ENCODE measurements at regions not wholly inside any gene's neighbourhood (a gene's known extent, or its start where the extent isn't known, plus 50 kb on each side); places are given as distances from the start of the nearest gene placed in this dataset.

DNA sequence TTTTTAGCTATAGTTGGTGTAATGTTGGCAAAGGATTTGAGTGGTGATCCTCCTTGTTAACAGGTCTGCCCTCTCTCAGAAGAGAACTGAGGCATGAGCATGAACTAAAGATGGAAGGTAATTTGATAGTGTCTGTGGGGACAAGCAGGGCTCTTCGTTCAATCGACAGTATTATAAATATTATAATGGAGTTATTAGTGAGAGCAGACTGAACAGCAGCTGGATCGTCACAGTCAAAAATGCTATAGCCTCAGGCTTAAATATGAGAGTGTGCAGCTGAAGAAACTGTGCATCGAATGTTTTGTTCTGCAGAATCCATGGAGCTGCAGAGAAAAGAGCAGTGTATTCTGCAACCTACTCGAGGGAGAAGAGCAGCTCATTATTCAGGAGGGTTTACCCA, 757.3 kb downstream of the DNAH5 start:
- TF ChIP-seq POLR2A (IDR thresholded peaks at IDR 0.05), result no peak
- TF ChIP-seq CTCF (IDR thresholded peaks at IDR 0.05), result no peak
- 65 to 73% methylated on average over 5 of the region's 5 CpGs for WGBS, 2 donors
- DNase-seq (no peak), ATAC-seq (no peak)
- Histone ChIP-seq H3K36me3 (replicated peaks in 1 of 2; ENCODE audit: insufficient read depth in 1 of 2, low read depth in 2 of 2) (no peaks in the 10 kb centered on the region), H3K27ac (no peak overlapping the region), H3K4me1 (no peaks in the 10 kb centered on the region), H3K9me3 (no peaks in the 10 kb centered on the region), H3K27me3 (no peaks in the 10 kb centered on the region), H3K4me3 (no peak overlapping the region)
- intact Hi-C loops (cut with DNase I), result no loop called here

DNA sequence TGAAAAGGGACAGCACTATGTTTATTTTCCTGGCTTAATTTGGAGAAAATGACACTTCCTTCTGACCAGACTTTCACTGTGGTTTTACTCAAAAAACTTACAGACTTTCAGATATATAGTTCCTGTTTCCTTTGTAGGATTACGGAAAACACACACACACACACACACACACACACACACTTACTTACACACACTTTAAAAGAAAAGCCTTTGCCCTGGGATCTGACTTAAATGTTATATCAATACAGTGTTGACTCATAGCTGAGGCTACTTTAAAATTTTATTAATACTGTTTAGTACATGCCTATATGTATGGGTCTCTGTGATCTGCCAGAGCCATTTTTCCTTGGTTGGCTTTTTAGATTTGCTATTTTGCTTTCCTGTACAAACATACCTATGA, 758.3 kb downstream of the DNAH5 start:
- intact Hi-C loops (cut with DNase I), result no loop called here
- WGBS, 2 donors, result 62 to 66% methylated on average over 1 of the region's 1 CpG
- DNase-seq, result no peak
- TF ChIP-seq CTCF (IDR thresholded peaks at IDR 0.05) (no peak), POLR2A (IDR thresholded peaks at IDR 0.05) (no peak)
- Histone ChIP-seq H3K4me3 (no peak overlapping the region), H3K27me3 (no peaks in the 10 kb centered on the region), H3K9me3 (no peaks in the 10 kb centered on the region), H3K4me1 (no peaks in the 10 kb centered on the region), H3K36me3 (replicated peaks in 1 of 2; ENCODE audit: insufficient read depth in 1 of 2, low read depth in 2 of 2) (no peaks in the 10 kb centered on the region), H3K27ac (no peak overlapping the region)
- no peak for ATAC-seq

- ATAC-seq (no peak), DNase-seq (no peak)
- intact Hi-C loops (cut with DNase I), result no loop called here
- Histone ChIP-seq H3K27ac (no peak overlapping the region), H3K4me3 (no peak overlapping the region), H3K27me3 (no peaks in the 10 kb centered on the region), H3K36me3 (replicated peaks in 1 of 2; ENCODE audit: insufficient read depth in 1 of 2, low read depth in 2 of 2) (no peaks in the 10 kb centered on the region), H3K9me3 (no peaks in the 10 kb centered on the region), H3K4me1 (no peaks in the 10 kb centered on the region)
- TF ChIP-seq CTCF (IDR thresholded peaks at IDR 0.05) (no peak), POLR2A (IDR thresholded peaks at IDR 0.05) (no peak)
- WGBS, 2 donors, result 74% methylated on average over 5 of the region's 5 CpGs
These were observed 764.9 kb downstream of the DNAH5 start for GRCh38 chr5:13179407-13180087.

DNA sequence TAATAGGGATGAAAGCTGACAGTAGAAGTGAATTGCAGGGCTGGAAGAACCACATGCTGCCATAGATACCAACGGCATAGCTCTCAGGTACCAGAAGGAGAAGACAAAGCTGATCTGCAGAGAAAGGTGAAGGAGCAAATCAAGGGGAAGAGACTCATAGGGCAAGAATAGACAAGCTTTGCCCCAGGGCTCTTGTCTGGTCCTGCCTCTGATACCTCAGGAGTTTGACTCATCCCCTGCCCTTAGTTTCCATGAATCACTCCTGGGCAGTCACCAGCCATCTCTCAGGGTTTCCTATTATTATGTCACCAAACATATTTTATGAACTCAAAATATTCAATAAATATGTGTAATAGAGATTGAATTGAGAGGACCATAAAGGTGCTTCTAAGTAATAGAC, 800.9 kb downstream of the DNAH5 start:
- intact Hi-C loops (cut with DNase I), result no loop called here
- Histone ChIP-seq H3K27me3 (no peaks in the 10 kb centered on the region), H3K4me3 (no peak overlapping the region), H3K9me3 (no peaks in the 10 kb centered on the region), H3K36me3 (replicated peaks in 1 of 2; ENCODE audit: insufficient read depth in 1 of 2, low read depth in 2 of 2) (no peaks in the 10 kb centered on the region), H3K27ac (no peak overlapping the region), H3K4me1 (no peaks in the 10 kb centered on the region)
- ATAC-seq, result no peak
- TF ChIP-seq POLR2A (IDR thresholded peaks at IDR 0.05) (no peak), CTCF (IDR thresholded peaks at IDR 0.05) (no peak)
- WGBS, 2 donors, result 50 to 67% methylated on average over 1 of the region's 1 CpG
- DNase-seq, result no peak

DNA sequence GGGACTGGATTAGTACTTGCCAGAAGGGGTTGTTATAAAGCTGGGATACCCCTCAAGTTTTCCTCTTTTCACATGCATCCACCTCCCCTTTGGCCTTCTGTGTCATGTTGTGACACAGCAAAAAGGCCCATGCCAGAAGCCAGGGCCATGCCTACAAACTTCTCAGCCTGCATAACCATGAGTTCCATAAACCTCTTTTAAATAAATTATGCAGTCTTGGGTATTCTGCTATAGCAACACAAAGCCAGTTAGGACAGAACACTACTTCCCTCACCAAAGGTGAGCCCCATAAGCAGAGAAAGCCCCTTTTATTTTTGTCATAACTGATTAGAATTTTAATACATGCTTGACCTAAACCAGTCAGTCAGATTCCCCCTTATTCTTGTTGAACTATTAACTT, 801.3 kb downstream of the DNAH5 start:
- Histone ChIP-seq H3K27me3 (no peaks in the 10 kb centered on the region), H3K9me3 (no peaks in the 10 kb centered on the region), H3K36me3 (replicated peaks in 1 of 2; ENCODE audit: insufficient read depth in 1 of 2, low read depth in 2 of 2) (no peaks in the 10 kb centered on the region), H3K27ac (no peak overlapping the region), H3K4me1 (no peaks in the 10 kb centered on the region), H3K4me3 (no peak overlapping the region)
- DNase-seq, result no peak
- intact Hi-C loops (cut with DNase I), result no loop called here
- no peak for ATAC-seq
- no peak for TF ChIP-seq POLR2A (IDR thresholded peaks at IDR 0.05)

Data from body of pancreas (tissue), 4 donors.